SK-N-SH (cell line): ENCODE measurements at regions not wholly inside any gene's neighbourhood (a gene's known extent, or its start where the extent isn't known, plus 50 kb on each side); places are given as distances from the start of the nearest gene placed in this dataset.

ENCODE experiments used
- CTCF ChIA-PET: fragments of 300-600, 350-600 bp; formaldehyde crosslinking; extraction: SDS; loops from one replicate; lab custom pipeline; 2021; lab: Yijun Ruan, JAX
- POLR2A ChIA-PET: fragments of 350-600 bp; sonication (Branson Sonifier 250); formaldehyde crosslinking; extraction: SDS; loops from one replicate; lab custom pipeline; 2020; ENCODE audit warnings: antibody characterized with exemption, inconsistent platforms; lab: Yijun Ruan, JAX
- DNase-seq: peaks from one replicate; pipeline ENCODE4 v3.0.0; 2012
- H2AFZ ChIP-seq: fragments of 200-600 bp; sonication (generic); 2 replicates; pipeline ENCODE4 v1.8.1; 2016; ENCODE audit warnings: antibody characterized with exemption, mild to moderate bottlenecking, low read depth
- H3F3A ChIP-seq: fragments of 200-600 bp; sonication (generic); replicated peaks from 2 replicates; pipeline ENCODE3; 2016; ENCODE audit warnings: antibody characterized with exemption, mild to moderate bottlenecking; ENCODE audit not compliant: insufficient read depth
- H3K27ac ChIP-seq, 2 experiments: fragments of 200-500 bp in 1 of 2; fragments of 200-600 bp in 1 of 2; sonication (Bioruptor generic) in 1 of 2; sonication (generic), shearing (Covaris generic) in 1 of 2; 2 replicates each; pipeline versions ENCODE4 v1.5.1 to v1.6.1; 2014 to 2016; ENCODE audit warnings: low read depth in 2 of 2, inconsistent platforms in 1 of 2, low read length in 1 of 2, mild to moderate bottlenecking in 1 of 2, mixed read lengths in 1 of 2
- H3K27me3 ChIP-seq: fragments of 200-600 bp; sonication (generic), shearing (Covaris generic); 2 replicates; pipeline ENCODE4 v1.6.1; 2016; ENCODE audit warnings: mixed run types; ENCODE audit not compliant: insufficient read depth
- H3K36me3 ChIP-seq, 2 experiments: fragments of 200-500 bp in 1 of 2; fragments of 200-600 bp in 1 of 2; sonication (Bioruptor generic) in 1 of 2; sonication (generic) in 1 of 2; replicated peaks in 1 of 2; 2 replicates each; pipeline versions ENCODE3 to v1.5.1; 2014 to 2016; ENCODE audit warnings: low read length in 1 of 2, mild to moderate bottlenecking in 1 of 2; ENCODE audit not compliant: insufficient read depth in 2 of 2, control insufficient read depth in 1 of 2
- H3K4me1 ChIP-seq, 2 experiments: fragments of 200-500 bp in 1 of 2; fragments of 200-600 bp in 1 of 2; sonication (Bioruptor generic) in 1 of 2; sonication (generic), shearing (Covaris generic) in 1 of 2; 2 replicates each; pipeline versions ENCODE4 v1.5.1 to v1.6.1; 2014 to 2016; ENCODE audit warnings: low read depth in 1 of 2, low read length in 1 of 2, mixed run types in 1 of 2; ENCODE audit not compliant: insufficient read depth in 2 of 2, control insufficient read depth in 1 of 2
- H3K4me2 ChIP-seq: fragments of 200-600 bp; sonication (generic), shearing (Covaris generic); 2 replicates; pipeline ENCODE4 v1.6.1; 2017; ENCODE audit warnings: mixed run types
- H3K4me3 ChIP-seq, 2 experiments: fragments of 200-500 bp in 1 of 2; fragments of 200-600 bp in 1 of 2; sonication (Bioruptor generic) in 1 of 2; sonication (generic), shearing (Covaris generic) in 1 of 2; 2 replicates each; pipeline versions ENCODE4 v1.5.1 to v1.8.1; 2014 to 2016; ENCODE audit warnings: low read depth in 2 of 2, inconsistent platforms in 1 of 2, low read length in 1 of 2, mild to moderate bottlenecking in 1 of 2, mixed read lengths in 1 of 2, moderate library complexity in 1 of 2
- H3K79me2 ChIP-seq: fragments of 200-600 bp; sonication (generic); 2 replicates; pipeline ENCODE4 v1.8.1; 2017; ENCODE audit warnings: mild to moderate bottlenecking; ENCODE audit not compliant: insufficient read depth
- H3K9ac ChIP-seq: fragments of 200-600 bp; sonication (generic); 2 replicates; pipeline ENCODE4 v1.6.1; 2017; ENCODE audit warnings: mixed run types
- H3K9me2 ChIP-seq: fragments of 200-600 bp; sonication (generic); 2 replicates; pipeline ENCODE4 v1.6.1; 2017; ENCODE audit warnings: mixed run types
- H3K9me3 ChIP-seq: fragments of 200-600 bp; sonication (generic); 2 replicates; pipeline ENCODE4 v1.6.1; 2017; ENCODE audit warnings: mixed run types, mild to moderate bottlenecking, moderate library complexity
- H4K20me1 ChIP-seq: fragments of 200-600 bp; sonication (generic); 2 replicates; pipeline ENCODE4 v1.6.1; 2017; ENCODE audit warnings: mild to moderate bottlenecking, mixed run types; ENCODE audit not compliant: insufficient read depth
- EP300 ChIP-seq, 2 experiments: IDR thresholded peaks; 2 replicates each; pipeline versions ENCODE4 v1.4.0 to v1.6.1; 2012; ENCODE audit warnings: borderline replicate concordance in 1 of 2, low read depth in 1 of 2, low read length in 1 of 2
- FOSL2 ChIP-seq: IDR thresholded peaks from 2 replicates; pipeline ENCODE4 v1.4.0; 2012; ENCODE audit warnings: low read depth, mild to moderate bottlenecking, moderate library complexity, borderline replicate concordance
- GATA2 ChIP-seq: sonication (generic); formaldehyde crosslinking; IDR thresholded peaks from 2 replicates; pipeline ENCODE4 v1.5.0; 2020; ENCODE audit warnings: mild to moderate bottlenecking, missing genetic modification reagents
- POLR2AphosphoS5 ChIP-seq: IDR thresholded peaks from 2 replicates; pipeline ENCODE4 v1.6.1; 2012; ENCODE audit warnings: low read depth, low read length
- RAD21 ChIP-seq: IDR thresholded peaks from 2 replicates; pipeline ENCODE4 v1.6.1; 2012; ENCODE audit warnings: mild to moderate bottlenecking, low read length
- RCOR1 ChIP-seq: fragments of 150-350 bp; IDR thresholded peaks from 2 replicates; pipeline ENCODE4 v1.6.1; 2017; ENCODE audit warnings: antibody characterized with exemption, low read length
- RFX5 ChIP-seq: IDR thresholded peaks from 2 replicates; pipeline ENCODE4 v1.6.1; 2012; ENCODE audit warnings: mild to moderate bottlenecking, improper control_type of control experiment, low read length
- RXRA ChIP-seq: IDR thresholded peaks from 2 replicates; pipeline ENCODE4 v1.4.0; 2012; ENCODE audit warnings: low read depth, mild to moderate bottlenecking, borderline replicate concordance
- SIN3A ChIP-seq: IDR thresholded peaks from 2 replicates; pipeline ENCODE4 v1.6.1; 2012; ENCODE audit warnings: low read depth, mild to moderate bottlenecking, low read length, moderate library complexity, borderline replicate concordance
- SMC3 ChIP-seq: IDR thresholded peaks from 2 replicates; pipeline ENCODE4 v1.6.1; 2012; ENCODE audit warnings: low read depth, low read length, improper control_type of control experiment
- TCF12 ChIP-seq: IDR thresholded peaks from 2 replicates; pipeline ENCODE4 v1.4.0; 2012
- TEAD4 ChIP-seq: IDR thresholded peaks from 2 replicates; pipeline ENCODE4 v1.4.0; 2012; ENCODE audit warnings: mild to moderate bottlenecking, borderline replicate concordance; ENCODE audit not compliant: insufficient read depth
- YY1 ChIP-seq: IDR thresholded peaks from 2 replicates; pipeline ENCODE4 v1.4.0; 2012; ENCODE audit warnings: low read depth, mild to moderate bottlenecking
- WGBS: methylation state at CpG from one replicate; pipeline ENCODE4 v1.1.6; 2017; ENCODE audit warnings: low lambda C conversion rate; 5-methylcytosine and 5-hydroxymethylcytosine counted together
- TF ChIP-seq, protein P1 (sequence below): fragments of 150-350 bp; IDR thresholded peaks from 2 replicates; pipeline ENCODE4 v1.6.1; 2017; ENCODE audit warnings: antibody characterized with exemption, low read length, low read depth, borderline replicate concordance

DNA sequence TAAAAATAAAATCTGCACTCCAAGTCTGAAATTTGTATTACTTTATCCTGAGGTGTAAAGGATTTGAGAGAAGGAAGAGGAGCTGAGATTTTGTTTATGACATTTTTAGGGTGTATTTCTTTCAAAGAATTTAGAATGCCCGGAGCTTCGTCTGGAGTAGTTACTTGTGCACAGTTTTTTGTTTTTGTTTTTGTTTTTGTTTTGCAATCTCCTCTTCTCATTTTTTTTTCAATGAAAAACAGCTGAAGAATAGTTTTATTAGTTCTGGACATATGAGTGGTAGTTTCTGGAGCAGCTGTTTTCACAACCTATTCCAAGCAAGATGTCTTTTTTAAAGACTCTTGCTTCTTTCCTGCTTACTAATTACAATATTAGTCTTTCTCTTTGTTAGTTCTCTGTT lies 408.2 kb upstream of the PTGER4 start:
- no peaks in the 10 kb centered on the region for H4K20me1 ChIP-seq
- WGBS = 24% methylated on average over 2 of the region's 2 CpGs

DNA sequence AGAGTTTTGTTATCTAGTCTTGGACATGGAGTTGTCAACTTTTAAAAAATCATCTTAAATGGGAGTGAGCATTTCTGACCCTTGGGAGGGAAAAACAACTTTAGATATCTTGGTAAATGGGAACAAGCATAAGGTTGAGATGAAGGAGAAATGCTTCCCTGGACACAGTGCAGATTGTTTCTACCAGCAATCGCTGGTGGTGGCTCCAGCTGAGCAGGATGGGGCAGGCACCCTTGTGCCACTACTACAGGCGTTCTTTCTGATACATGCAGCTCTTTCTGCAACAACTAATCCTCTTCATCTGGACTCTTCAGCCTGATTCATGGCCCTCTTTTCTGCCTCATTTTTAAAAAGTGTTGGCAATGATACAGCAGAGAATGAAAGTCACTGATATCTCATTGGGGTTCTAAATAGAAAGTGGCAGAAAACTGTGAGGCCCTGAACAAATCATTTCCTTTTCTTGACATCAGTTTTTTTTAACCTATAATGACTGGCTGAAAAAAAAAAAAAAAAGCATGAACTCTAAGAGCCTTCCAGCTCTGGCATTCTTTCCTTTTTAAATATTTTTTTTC lies 409.4 kb upstream of the PTGER4 start:
- WGBS = 0% methylated on average over 2 of the region's 2 CpGs
- H3K79me2 ChIP-seq = no peaks in the 10 kb centered on the region
- H3K9ac ChIP-seq = no peak overlapping the region
- H3F3A ChIP-seq = no peaks in the 10 kb centered on the region
- no peak overlapping the region for H3K4me2 ChIP-seq
- H3K4me1 ChIP-seq = no peaks in the 10 kb centered on the region
- H3K4me3 ChIP-seq = no peak overlapping the region
- no peak for DNase-seq
- H3K9me2 ChIP-seq = no peaks in the 10 kb centered on the region
- no peaks in the 10 kb centered on the region for H3K36me3 ChIP-seq
- POLR2A ChIA-PET = no interaction called here
- H2AFZ ChIP-seq = no peak overlapping the region
- no peak overlapping the region for H3K27ac ChIP-seq
- CTCF ChIA-PET = no interaction called here
- TF ChIP-seq GATA2 (no peak), TEAD4 (no peak), SIN3A (no peak), POLR2AphosphoS5 (no peak), RAD21 (no peak), RXRA (no peak), YY1 (no peak), EP300 (IDR thresholded peaks at IDR 0.05; ENCODE audit: borderline replicate concordance in 1 of 2, low read depth in 1 of 2, low read length in 1 of 2) (no peak), RCOR1 (no peak), RFX5 (no peak), TCF12 (no peak), SMC3 (no peak)
- TF ChIP-seq, protein P1, sequence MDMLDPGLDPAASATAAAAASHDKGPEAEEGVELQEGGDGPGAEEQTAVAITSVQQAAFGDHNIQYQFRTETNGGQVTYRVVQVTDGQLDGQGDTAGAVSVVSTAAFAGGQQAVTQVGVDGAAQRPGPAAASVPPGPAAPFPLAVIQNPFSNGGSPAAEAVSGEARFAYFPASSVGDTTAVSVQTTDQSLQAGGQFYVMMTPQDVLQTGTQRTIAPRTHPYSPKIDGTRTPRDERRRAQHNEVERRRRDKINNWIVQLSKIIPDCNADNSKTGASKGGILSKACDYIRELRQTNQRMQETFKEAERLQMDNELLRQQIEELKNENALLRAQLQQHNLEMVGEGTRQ = no peak
- H4K20me1 ChIP-seq = no peaks in the 10 kb centered on the region
- H3K9me3 ChIP-seq = no peaks in the 10 kb centered on the region
- 0 out of 2 replicates have a peak, but pooled peaks cover 6% of the 10 kb centered on the region for H3K27me3 ChIP-seq

More for the DNA sequence above, 408.2 kb upstream of the PTGER4 start:
- Histone ChIP-seq H3F3A (no peaks in the 10 kb centered on the region), H3K4me3 (no peak overlapping the region), H3K27ac (no peak overlapping the region), H3K4me1 (no peaks in the 10 kb centered on the region), H3K27me3 (0 out of 2 replicates have a peak, but pooled peaks cover 6% of the 10 kb centered on the region), H3K4me2 (no peak overlapping the region), H3K9me2 (no peaks in the 10 kb centered on the region), H3K79me2 (no peaks in the 10 kb centered on the region), H3K9ac (no peak overlapping the region), H3K36me3 (no peaks in the 10 kb centered on the region), H3K9me3 (no peaks in the 10 kb centered on the region), H2AFZ (no peak overlapping the region)
- DNase-seq = no peak
- ChIA-PET CTCF (no interaction called here), POLR2A (no interaction called here)
- no peak for TF ChIP-seq EP300 (IDR thresholded peaks at IDR 0.05; ENCODE audit: borderline replicate concordance in 1 of 2, low read depth in 1 of 2, low read length in 1 of 2)
- no peak for TF ChIP-seq FOSL2
- no peak for TF ChIP-seq YY1
